ENCODE measurements at regions not wholly inside any gene's neighbourhood (a gene's known extent, or its start where the extent isn't known, plus 50 kb on each side); places are given as distances from the start of the nearest gene placed in this dataset.
"Not testable (repeated sequence)": the region's sequence is repeated elsewhere in the genome, so short reads cannot be mapped to it uniquely, and the experiment has no call there.

GRCh38 chr13:99078017-99078771 is 100.3 kb upstream of the DOCK9 start:
- ATAC-seq, result no peak
- no peak for DNase-seq

- ATAC-seq (no peak), DNase-seq (no peak)
Observed at GRCh38 chr13:99080131-99080530, 102.3 kb upstream of the DOCK9 start.

GRCh38 chr13:99083981-99084380 is 106.1 kb upstream of the DOCK9 start:
- ATAC-seq, result no peak
- no peak for DNase-seq

GRCh38 chr13:99085139-99085807 is 107.4 kb upstream of the DOCK9 start:
- DNase-seq (no peak), ATAC-seq (no peak)

GRCh38 chr13:99085808-99086266 is 108.0 kb upstream of the DOCK9 start:
- DNase-seq, result no peak

GRCh38 chr13:99086267-99087097 is 108.6 kb upstream of the DOCK9 start:
- peak; percentile 48 for ATAC-seq

More at GRCh38 chr13:99085808-99086266, 108.0 kb upstream of the DOCK9 start:
- ATAC-seq, result no peak

GRCh38 chr13:99087098-99087953 is 109.5 kb upstream of the DOCK9 start:
- DNase-seq, result peak; percentile 96
- peak; percentile 89 for ATAC-seq

More at GRCh38 chr13:99086267-99087097, 108.6 kb upstream of the DOCK9 start:
- peak; percentile 70 for DNase-seq

GRCh38 chr13:99087954-99088491 is 110.2 kb upstream of the DOCK9 start:
- peak; percentile 28 for DNase-seq

GRCh38 chr13:99093997-99094396 is 106.7 kb upstream of the UBAC2 start:
- no peak for DNase-seq
- no peak for ATAC-seq

More at GRCh38 chr13:99087954-99088491, 110.2 kb upstream of the DOCK9 start:
- peak; percentile 24 for ATAC-seq

- DNase-seq, ATAC-seq: not testable (repeated sequence)
Observed at GRCh38 chr13:99101831-99102230, 98.8 kb upstream of the UBAC2 start.

- ATAC-seq, result no peak
- DNase-seq, result no peak
Observed at GRCh38 chr13:99103536-99103935, 97.1 kb upstream of the UBAC2 start.

- ATAC-seq (no peak), DNase-seq (no peak)
Observed at GRCh38 chr13:99104396-99104795, 96.3 kb upstream of the UBAC2 start.

- no peak for ATAC-seq
- no peak for DNase-seq
Observed at GRCh38 chr13:99105160-99105559, 95.5 kb upstream of the UBAC2 start.

- ATAC-seq (no peak), DNase-seq (no peak)
Observed at GRCh38 chr13:99113351-99113750, 87.3 kb upstream of the UBAC2 start.

- DNase-seq (no peak), ATAC-seq (no peak)
Observed at GRCh38 chr13:99118179-99118578, 82.5 kb upstream of the UBAC2 start.

GRCh38 chr13:99119656-99120055 is 81.0 kb upstream of the UBAC2 start:
- ATAC-seq (peak; percentile 74), DNase-seq (peak; percentile 24)

GRCh38 chr13:99120751-99121150 is 79.9 kb upstream of the UBAC2 start:
- ATAC-seq (no peak), DNase-seq (no peak)

- no peak for ATAC-seq
- no peak for DNase-seq
Observed at GRCh38 chr13:99122171-99122570, 78.5 kb upstream of the UBAC2 start.

GRCh38 chr13:99123101-99124045 is 77.3 kb upstream of the UBAC2 start:
- DNase-seq, result no peak
- no peak for ATAC-seq

GRCh38 chr13:99124046-99124400 is 76.6 kb upstream of the UBAC2 start:
- ATAC-seq (no peak), DNase-seq (no peak)
